ENCODE measurements at regions not wholly inside any gene's neighbourhood (a gene's known extent, or its start where the extent isn't known, plus 50 kb on each side); places are given as distances from the start of the nearest gene placed in this dataset.

GRCh38 chr3:3365716-3366115 lies 186.2 kb upstream of the CRBN start:
- TF ChIP-seq CTCF (IDR thresholded peaks at IDR 0.05; ENCODE audit: low read depth, low read length) (no peak), EZH2phosphoT487 (IDR thresholded peaks at IDR 0.05; ENCODE audit: low read depth) (no peak)
